HEK293T (cell line): ENCODE measurements at regions not wholly inside any gene's neighbourhood (a gene's known extent, or its start where the extent isn't known, plus 50 kb on each side); places are given as distances from the start of the nearest gene placed in this dataset.

Source experiments
- CTCF ChIA-PET: fragments of 350-600 bp; formaldehyde crosslinking; extraction: SDS; loops from one replicate; lab custom pipeline; 2021; ENCODE audit warnings: antibody characterized with exemption, inconsistent platforms; lab: Yijun Ruan, JAX
- POLR2A ChIA-PET: fragments of 350-600 bp; formaldehyde crosslinking; extraction: SDS; loops from one replicate; lab custom pipeline; 2020; ENCODE audit warnings: antibody characterized with exemption, inconsistent platforms; lab: Yijun Ruan, JAX
- DNase-seq: peaks from one replicate; pipeline ENCODE4 v3.0.0; 2012; ENCODE audit warnings: mixed read lengths; ENCODE audit errors: extremely low spot score
- ARNT ChIP-seq: fragments of 450-650 bp; IDR thresholded peaks from 2 replicates; pipeline ENCODE4 v1.6.1; 2017; ENCODE audit warnings: mild to moderate bottlenecking
- BHLHE40 ChIP-seq: fragments of 450-650 bp; IDR thresholded peaks from 2 replicates; pipeline ENCODE4 v1.6.1; 2016; ENCODE audit warnings: mild to moderate bottlenecking, moderate library complexity, borderline replicate concordance
- CTBP1 ChIP-seq: fragments of 450-650 bp; IDR thresholded peaks from 2 replicates; pipeline ENCODE4 v1.6.1; 2016; ENCODE audit warnings: borderline replicate concordance
- ELF4 ChIP-seq: fragments of 450-650 bp; IDR thresholded peaks from 2 replicates; pipeline ENCODE4 v1.6.1; 2017; ENCODE audit warnings: antibody characterized with exemption
- FOXA1 ChIP-seq: fragments of 450-650 bp; IDR thresholded peaks from 2 replicates; pipeline ENCODE4 v1.6.1; 2016; ENCODE audit warnings: mild to moderate bottlenecking
- FOXK2 ChIP-seq: fragments of 450-650 bp; IDR thresholded peaks from 2 replicates; pipeline ENCODE4 v1.6.1; 2016; ENCODE audit warnings: mild to moderate bottlenecking
- FOXM1 ChIP-seq: fragments of 450-650 bp; IDR thresholded peaks from 2 replicates; pipeline ENCODE4 v1.6.1; 2017; ENCODE audit warnings: mild to moderate bottlenecking, borderline replicate concordance
- HDGF ChIP-seq: fragments of 450-650 bp; IDR thresholded peaks from 2 replicates; pipeline ENCODE4 v1.6.1; 2017; ENCODE audit warnings: antibody characterized with exemption, borderline replicate concordance
- L3MBTL2 ChIP-seq: fragments of 450-650 bp; conservative IDR thresholded peaks from 2 replicates; pipeline ENCODE4 v1.6.1; 2016; ENCODE audit warnings: mild to moderate bottlenecking
- LEF1 ChIP-seq: fragments of 450-650 bp; IDR thresholded peaks from 2 replicates; pipeline ENCODE4 v1.6.1; 2017; ENCODE audit warnings: mild to moderate bottlenecking, borderline replicate concordance
- NFRKB ChIP-seq: fragments of 450-650 bp; IDR thresholded peaks from 2 replicates; pipeline ENCODE4 v1.6.1; 2016; ENCODE audit warnings: mild to moderate bottlenecking, moderate library complexity
- SP1 ChIP-seq: fragments of 450-650 bp; IDR thresholded peaks from 2 replicates; pipeline ENCODE4 v1.6.1; 2017
- SUZ12 ChIP-seq: fragments of 450-650 bp; IDR thresholded peaks from 2 replicates; pipeline ENCODE4 v1.6.1; 2016; ENCODE audit warnings: mild to moderate bottlenecking
- TARDBP ChIP-seq: fragments of 450-650 bp; IDR thresholded peaks from 2 replicates; pipeline ENCODE4 v1.6.1; 2016
- ZNF384 ChIP-seq: fragments of 450-650 bp; IDR thresholded peaks from 2 replicates; pipeline ENCODE4 v1.6.1; 2016
- TF ChIP-seq, protein P1 (sequence below): fragments of 450-650 bp; IDR thresholded peaks from 2 replicates; pipeline ENCODE4 v1.6.1; 2016

DNA sequence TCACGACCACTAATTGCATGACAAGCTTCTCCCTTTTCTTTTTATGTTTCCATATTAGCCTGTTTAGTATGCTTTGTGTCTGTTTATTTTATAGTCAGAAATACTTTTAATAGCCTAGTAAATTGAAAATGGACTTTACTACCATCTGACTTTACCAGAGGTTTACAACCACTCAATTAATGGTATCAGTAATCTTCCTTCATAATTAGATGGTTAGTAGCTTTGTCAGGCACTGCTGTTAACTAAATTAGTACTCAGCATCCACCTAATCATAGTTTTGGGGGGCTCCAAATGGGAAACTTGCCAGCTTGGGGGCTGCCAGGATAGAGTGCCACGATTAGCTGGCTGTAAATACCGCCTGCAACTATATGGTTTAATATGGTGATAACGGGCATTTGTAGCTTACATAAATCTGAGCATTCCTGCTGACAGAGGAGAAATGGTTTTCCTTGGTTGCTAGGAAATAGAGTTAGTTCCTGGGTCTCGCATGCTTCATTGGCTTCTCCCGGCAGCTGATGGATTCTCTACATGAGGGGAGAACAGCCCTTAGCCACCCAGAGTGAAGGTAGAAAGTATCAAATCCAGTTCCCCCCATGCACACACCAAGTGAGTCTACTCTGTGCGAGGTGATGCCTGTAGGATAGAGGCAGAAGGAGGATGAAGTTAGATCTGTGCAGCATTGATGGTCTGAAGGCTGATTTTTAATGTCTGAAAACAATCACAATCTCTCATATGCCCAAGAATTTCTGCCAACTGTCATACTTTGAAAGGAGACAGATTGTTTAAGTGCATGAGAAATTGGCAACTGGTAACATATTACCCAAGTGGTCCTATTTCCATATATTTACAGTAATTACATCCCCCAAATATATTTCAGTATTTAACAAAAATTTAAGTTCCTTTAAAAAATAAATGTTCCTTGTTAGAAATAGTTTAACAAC lies 326.6 kb upstream of the PROK2 start:
- POLR2A ChIA-PET = interaction anchor here (2.0 kb wide), 1 partner anchor 10 kb away, joined by 5 read pairs; no protein-coding TSS in a partner anchor
- TF ChIP-seq FOXM1 (no peak), ELF4 (no peak), L3MBTL2 (no peak), TARDBP (no peak), ZNF384 (no peak), NFRKB (no peak), SUZ12 (no peak), FOXK2 (no peak), BHLHE40 (no peak), LEF1 (no peak), HDGF (no peak), CTBP1 (no peak), ARNT (no peak), SP1 (no peak), FOXA1 (no peak)
- TF ChIP-seq, protein P1, sequence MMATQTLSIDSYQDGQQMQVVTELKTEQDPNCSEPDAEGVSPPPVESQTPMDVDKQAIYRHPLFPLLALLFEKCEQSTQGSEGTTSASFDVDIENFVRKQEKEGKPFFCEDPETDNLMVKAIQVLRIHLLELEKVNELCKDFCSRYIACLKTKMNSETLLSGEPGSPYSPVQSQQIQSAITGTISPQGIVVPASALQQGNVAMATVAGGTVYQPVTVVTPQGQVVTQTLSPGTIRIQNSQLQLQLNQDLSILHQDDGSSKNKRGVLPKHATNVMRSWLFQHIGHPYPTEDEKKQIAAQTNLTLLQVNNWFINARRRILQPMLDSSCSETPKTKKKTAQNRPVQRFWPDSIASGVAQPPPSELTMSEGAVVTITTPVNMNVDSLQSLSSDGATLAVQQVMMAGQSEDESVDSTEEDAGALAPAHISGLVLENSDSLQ = no peak
- CTCF ChIA-PET = no interaction called here
- no peak for DNase-seq

DNA sequence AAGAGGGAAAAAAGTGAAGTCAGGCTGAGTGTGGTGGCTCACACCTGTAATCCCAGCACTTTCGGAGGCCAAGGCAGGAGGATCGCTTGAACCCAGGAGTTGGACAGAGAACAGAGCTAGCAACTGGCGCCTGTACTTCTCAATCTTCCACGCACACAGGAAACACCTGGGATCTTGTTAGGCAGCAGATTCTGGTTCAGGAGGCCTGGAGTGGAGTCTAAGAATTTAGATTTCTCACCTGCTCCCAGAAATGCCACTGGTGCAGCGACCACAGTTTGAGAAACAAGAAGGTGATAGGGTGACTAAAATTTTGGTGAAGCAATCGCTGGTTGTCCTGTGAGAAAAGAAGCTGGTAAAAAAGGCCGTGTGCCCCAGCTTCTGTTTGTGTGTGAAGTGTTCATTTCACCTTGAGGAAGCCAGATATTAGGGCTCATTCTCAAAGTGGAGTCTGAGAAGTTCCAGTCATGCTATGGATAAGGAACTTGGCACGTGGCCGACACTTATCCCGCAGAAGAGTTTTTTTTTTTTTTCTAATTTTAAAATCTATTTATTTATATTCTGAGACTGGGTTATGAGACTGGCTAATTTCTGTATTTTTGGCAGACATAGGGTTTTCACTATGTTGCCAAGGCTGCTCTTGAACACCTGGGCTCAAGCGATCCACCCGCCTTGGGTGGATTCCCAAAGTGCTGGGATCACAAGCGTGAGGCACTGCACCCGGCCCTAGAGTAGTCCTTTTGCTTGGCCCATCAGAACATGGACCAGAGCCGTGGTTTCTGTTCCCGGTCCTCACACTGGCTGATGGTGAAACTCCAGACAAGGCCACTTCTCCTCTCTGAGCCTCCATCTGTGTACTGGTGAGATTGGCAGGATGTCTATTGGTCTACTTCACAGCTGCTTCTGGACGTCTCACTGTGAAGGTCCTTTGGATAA lies 324.6 kb upstream of the PROK2 start:
- ChIA-PET POLR2A (interaction anchor here (2.0 kb wide), 1 partner anchor 8 kb away, joined by 5 read pairs; no protein-coding TSS in a partner anchor), CTCF (no interaction called here)
- no peak for DNase-seq
- TF ChIP-seq FOXA1 = no peak
- no peak for TF ChIP-seq FOXM1

DNA sequence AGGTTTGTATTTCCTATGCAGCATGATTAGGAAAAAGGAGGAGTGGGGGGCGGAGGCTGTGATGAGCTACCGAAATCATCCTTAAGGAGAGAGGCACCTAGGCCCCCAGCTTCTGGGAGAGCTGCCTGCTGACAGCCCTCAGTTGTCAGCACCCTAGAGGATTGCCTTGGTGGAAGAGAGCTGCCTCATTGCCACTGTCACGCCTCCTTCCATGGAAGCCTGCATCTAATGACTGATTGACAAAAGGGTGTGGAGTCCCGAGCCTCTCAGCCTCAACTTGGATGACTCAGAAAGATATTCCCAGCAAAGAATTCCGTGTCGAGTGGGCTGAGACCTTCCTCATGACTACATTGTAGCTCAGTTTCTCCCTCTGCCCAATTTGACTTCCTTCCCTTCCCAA lies 320.4 kb upstream of the PROK2 start:
- ChIA-PET CTCF (interaction anchor here (1.5 to 1.9 kb wide), 2 partner anchors 13 to 230 kb away, joined by 3 to 8 read pairs; no protein-coding TSS in a partner anchor), POLR2A (no interaction called here)
- no peak for DNase-seq
- TF ChIP-seq ZNF384 = no peak
- no peak for TF ChIP-seq LEF1
- no peak for TF ChIP-seq L3MBTL2
- TF ChIP-seq SUZ12 = no peak
- TF ChIP-seq, protein P1 = no peak
- TF ChIP-seq HDGF = no peak
- no peak for TF ChIP-seq TARDBP

DNA sequence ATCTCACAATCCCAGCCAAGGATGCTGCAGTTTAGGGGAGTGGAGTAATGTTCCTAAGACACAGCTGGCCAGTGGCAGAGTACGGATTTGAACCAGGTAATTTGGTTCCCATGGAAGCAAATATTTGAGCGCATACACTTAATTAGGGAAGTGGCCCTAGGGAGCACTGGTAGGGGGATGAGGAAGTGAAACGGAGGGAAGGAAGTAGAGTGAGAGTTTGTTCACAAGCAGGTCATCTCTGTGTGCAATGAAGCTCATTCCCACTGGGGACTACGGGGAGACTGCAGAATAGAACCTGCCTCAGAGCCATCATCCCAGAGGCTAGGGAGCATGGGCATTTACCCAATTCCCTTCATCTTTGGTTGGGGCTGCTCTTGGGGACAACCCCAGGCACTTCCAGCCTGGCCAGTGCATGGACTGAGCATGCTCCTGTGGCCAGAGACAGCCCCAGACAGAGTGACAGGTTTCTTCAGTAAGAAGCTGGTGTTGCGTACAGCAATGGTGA lies 317.2 kb upstream of the PROK2 start:
- POLR2A ChIA-PET = no interaction called here
- DNase-seq = no peak
- no peak for TF ChIP-seq HDGF
- no peak for TF ChIP-seq L3MBTL2
- no peak for TF ChIP-seq SP1
- TF ChIP-seq ZNF384 = no peak
- no peak for TF ChIP-seq FOXM1
- no peak for TF ChIP-seq SUZ12
- CTCF ChIA-PET = interaction anchor here (0.5 to 0.6 kb wide), 2 partner anchors 177 to 1349 kb away, joined by 3 read pairs; no protein-coding TSS in a partner anchor

DNA sequence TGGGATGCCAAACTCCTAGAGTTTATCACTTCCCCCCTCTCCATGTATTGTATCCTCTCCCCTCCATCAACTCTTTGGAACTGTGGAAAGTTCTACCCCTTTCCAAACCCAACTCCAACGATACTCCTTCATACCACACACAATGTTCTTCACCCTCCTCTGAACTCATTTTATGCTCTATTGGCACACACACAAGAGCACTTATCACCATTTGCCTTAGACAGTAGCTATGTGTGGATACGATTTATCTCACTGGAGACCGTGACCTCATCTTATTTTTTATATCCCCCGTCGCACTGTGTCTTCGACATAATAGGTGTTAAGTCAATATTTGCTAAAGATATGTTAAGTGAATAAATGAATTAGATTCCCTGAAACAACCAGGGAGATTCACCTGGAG lies 316.5 kb upstream of the PROK2 start:
- CTCF ChIA-PET = interaction anchor here (0.5 to 0.9 kb wide), 3 partner anchors 11 to 1349 kb away, joined by 3 read pairs; no protein-coding TSS in a partner anchor
- DNase-seq = no peak
- POLR2A ChIA-PET = interaction anchor here (1.1 kb wide), 1 partner anchor 9 kb away, joined by 5 read pairs; no protein-coding TSS in a partner anchor
- TF ChIP-seq CTBP1 (no peak), TARDBP (no peak), FOXK2 (no peak), FOXA1 (no peak), SUZ12 (no peak), LEF1 (no peak), NFRKB (no peak), ARNT (no peak), BHLHE40 (no peak), ELF4 (no peak), L3MBTL2 (no peak), FOXM1 (no peak), HDGF (no peak), SP1 (no peak)
- TF ChIP-seq, protein P1 = no peak
